T-helper 2 cell treated with Interferon-gamma antibody and Interleukin-4, amounts not matched to agents 100 ng/mL and 5 ng/mL, for 36 hours (primary cell): ENCODE measurements at regions not wholly inside any gene's neighbourhood (a gene's known extent, or its start where the extent isn't known, plus 50 kb on each side); places are given as distances from the start of the nearest gene placed in this dataset.
"Not testable (repeated sequence)": the region's sequence is repeated elsewhere in the genome, so short reads cannot be mapped to it uniquely, and the experiment has no call there.

Experiments
- intact Hi-C: fragments of 100-400 bp; cut with micrococcal nuclease; formaldehyde crosslinking; loops from one replicate; pipeline ENCODE4 v1.15.1; 2023

DNA sequence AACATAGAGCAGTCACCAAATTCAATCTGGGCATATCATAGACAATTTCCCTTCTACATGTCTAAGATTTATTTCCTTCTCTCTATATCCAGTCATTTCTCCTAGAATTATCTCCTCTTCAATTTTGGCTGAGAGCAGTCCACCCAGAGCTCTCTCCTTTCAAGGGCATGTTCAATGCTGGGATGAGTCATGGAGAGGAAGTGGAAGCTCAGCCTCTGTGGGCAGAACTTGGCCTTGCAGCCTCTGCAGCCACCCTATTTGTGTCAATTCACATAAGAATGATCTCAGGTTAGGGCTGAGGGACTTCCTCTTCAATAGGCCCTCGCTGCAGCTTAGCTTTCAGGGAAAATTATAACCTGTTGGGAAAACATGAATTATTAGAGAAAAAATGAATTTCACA is 560.8 kb downstream of the POM121L12 start:
- intact Hi-C loops = no loop called here

DNA sequence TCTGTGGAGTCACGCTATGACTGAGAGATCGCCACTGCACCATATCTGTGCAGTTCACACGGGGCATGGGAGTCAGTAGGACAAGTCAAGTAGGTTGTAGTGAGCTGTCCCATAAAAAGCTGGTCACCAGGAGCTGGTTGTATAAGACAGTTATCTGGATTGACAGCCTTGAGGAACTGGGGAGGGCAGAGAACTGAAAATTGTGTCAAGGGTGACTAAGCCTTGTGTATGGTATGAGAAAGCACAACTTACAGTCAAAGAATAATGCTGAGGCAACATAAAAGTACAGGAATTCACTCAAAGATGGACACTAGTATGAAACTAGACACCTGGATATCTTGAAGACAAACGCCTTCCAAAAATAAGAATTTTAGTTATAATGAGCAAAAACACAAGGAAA is 564.9 kb downstream of the POM121L12 start:
- intact Hi-C loops = no loop called here

DNA sequence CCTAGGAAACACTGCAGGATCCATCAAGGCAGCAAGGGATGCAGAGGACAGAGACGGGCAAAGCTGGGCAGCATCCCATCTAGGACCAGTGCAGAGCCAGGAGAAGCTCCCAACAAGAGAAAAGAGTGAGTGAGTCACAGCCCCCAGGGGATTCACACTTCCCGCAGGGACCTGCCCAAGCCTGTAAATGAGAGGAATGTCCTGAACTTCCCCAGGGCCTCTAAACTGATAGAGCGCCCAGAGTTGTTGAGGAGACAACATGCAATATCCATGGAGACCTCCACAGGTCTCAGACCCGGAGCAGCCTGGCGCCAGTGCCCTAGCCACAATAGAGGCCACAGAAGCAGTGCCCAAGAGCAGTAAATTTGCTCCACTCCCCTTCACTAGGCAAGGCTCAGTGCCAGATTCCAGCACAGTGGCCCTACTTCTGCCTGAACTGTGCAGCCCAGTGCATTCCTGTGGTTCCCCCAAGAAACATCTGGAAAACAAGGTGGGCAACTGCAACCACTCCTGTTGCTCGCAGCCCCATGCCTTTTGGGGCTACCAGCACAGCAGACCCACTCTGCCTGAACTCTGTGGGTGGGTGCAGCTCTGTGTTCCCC is 567.5 kb downstream of the POM121L12 start:
- intact Hi-C loops = no loop called here

DNA sequence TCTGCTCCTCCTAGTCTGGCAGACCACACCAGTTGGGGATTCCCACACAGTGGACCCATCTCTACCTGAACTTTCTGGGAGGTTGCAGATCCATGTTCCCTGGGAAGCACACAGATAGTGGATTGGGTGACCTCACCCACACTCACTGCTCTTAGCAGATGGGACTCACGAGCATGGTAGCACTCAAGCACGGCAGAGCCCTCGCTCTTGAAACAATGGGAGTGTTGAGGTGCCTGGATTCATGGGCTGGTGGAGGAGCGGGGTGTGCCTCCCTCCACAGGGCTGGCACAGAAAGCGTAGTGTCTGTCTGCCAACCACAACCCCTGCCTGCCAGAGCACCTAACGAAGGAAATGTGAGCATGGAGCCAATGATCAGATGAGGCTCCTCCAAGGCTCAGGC is 568.0 kb downstream of the POM121L12 start:
- intact Hi-C loops = no loop called here

DNA sequence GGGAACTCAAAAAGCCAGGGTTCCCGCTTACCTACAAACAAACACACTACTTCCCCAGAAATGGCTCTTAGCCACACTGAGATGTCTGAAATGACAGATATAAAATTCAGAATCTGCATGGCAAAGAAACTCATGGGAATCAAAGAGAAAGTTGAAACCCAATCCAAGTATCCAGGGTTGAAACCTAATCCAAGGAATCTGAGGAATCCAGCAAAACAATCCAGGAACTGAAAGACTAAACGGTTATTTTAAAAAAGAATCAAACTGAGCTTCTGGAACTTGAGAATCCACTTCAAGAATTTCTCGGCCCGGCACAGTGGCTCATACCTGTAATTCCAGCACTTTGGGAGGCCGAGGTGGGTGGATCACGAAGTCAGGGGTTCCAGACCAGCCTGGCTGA is 568.8 kb downstream of the POM121L12 start:
- intact Hi-C loops = no loop called here

DNA sequence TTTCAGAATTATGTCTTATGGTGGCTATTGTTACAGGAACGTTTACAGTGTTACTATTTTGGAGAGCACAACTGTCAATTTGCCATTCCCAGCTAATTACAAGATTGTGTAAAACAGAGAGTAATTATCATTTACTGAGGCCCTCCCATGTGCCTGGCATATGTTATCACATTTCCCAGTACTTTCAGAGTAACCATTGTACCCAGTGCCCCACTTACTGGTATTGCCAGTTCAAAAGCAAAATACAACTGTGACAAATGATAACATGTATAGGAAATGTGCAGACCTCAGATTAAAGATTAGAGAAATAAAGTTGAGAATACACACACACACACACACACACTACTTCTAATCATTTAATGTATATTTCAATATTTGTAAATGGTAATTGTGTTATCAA is 572.5 kb downstream of the POM121L12 start:
- intact Hi-C loops = no loop called here

DNA sequence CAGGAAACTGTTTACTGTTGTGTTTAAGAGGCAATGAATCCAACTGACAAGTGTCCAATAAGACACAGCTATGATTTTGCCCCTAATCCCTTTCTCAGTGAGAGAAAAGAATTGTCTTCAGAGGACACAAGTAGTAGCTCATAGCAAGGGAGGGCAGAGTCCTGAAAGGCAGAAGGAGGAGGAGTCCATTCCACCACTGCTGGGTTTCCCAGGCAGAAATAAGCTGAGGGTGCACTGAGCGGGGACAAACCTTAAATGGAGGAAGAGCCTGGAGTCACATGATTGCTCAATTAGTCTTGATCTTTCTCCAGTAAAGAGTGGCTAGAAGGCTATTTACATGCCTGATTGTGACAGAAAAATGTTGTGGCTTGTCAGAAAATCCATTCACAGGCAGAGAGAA is 573.8 kb downstream of the POM121L12 start:
- intact Hi-C loops = no loop called here

DNA sequence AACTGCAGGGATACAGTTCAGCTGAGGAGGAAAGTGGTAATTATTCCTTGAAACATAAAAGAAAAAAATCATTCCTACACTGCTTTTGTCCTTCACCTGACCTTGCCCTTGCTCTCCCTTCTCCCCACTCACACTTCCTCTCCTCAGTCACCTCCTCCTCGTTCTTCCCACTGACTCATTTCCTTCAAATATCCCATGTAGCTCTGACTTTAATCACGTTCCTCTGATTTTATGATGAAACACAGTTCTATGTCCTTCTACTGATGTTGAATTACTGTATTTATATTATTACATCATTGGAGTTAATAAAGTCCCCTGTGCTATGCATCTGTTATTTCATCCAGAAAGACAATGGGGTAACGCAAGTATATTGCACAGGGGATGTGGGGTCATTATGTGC is 575.6 kb downstream of the POM121L12 start:
- intact Hi-C loops = no loop called here

DNA sequence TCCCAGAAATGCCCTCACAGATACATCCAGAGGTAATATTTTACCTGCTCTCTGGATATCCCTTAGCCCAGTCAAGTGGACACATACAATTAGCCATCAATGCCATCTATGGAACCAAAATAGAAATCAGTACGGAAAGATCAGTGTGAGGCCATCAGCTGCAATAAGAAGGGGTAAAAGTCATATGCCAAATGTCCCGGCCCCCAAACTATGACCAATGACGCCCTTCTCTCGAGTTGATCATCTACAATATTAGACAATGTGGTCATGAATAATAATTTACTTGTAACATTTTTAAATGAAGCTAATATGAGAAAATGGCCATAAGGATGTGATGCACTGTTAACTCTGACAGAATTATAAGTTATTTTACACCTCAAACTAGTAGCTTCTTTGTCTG is 588.9 kb downstream of the POM121L12 start:
- intact Hi-C loops = no loop called here

DNA sequence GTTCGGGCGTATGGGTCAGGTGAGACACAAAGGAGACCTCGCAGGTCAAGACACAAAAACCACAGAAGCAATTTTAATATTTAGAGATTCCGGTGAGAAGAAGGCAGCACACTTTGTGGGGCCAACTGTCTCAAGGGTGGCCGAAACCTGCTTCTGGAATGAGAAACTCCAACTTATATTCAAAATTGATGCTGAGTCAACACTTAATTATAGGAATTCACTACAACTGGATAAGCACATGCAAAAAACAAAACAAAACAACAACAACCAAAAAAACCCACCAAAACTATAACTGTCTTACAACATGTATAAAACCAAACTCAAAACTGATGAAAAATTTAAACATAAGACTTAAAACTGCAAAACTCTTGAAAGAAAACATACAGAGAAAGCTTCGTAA is 593.3 kb downstream of the POM121L12 start:
- intact Hi-C loops = no loop called here

DNA sequence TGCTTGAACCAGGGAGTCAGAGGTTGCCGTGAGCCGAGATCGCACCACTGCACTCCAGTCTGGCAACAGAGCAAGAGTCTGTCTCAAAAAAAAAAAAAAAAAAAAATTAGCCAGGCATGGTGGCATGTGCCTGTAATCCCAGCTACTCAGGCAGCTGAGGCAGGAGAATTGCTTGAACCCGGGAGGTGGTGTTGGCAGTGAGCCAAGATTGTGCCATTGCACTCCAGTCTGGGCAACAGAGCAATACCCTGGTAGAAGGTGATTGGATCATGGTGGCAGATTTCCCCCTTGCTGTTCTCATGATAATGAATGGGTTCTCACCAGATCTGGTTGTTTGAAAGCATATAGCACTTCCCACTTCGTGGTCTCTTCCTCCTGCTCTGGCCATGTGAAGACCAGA is 599.8 kb downstream of the POM121L12 start:
- intact Hi-C loops = not testable (repeated sequence)

DNA sequence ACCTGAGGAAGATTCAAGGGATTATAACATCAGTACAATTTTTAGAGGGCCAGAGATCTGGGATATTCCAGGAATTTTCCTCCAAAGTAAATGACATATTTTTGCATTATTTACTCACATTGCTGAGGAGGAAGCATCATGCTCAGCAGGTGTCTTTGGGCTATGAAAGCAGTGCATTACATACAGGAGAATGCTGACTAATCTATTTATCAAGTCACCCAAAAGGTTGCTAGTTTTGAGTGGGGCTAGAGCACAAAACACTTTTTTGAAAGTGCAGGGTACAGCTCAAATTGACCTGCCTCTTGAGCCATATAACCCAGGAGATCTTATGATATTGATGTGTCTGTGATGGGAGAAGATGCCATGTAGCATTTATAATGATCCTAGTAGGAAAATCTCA is 603.1 kb downstream of the POM121L12 start:
- intact Hi-C loops = no loop called here

DNA sequence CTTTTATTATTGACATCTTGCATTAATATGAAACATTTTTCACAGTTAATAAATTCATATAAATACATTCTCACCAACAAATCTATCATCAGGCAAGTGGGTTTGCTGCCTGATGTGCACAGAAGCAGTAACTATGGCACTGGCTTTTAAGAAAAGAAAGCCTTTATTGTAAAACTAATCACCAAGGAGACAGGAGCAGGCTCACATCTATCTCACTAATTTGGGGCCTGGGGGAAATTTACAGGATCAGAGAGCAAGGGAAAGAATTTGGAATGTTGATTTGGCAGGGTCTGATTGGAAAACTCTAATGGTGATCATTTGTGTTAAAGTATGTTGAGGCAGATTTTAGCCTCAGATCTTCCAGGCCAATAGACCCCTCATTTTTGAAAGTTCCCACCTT is 605.7 kb downstream of the POM121L12 start:
- intact Hi-C loops = no loop called here

DNA sequence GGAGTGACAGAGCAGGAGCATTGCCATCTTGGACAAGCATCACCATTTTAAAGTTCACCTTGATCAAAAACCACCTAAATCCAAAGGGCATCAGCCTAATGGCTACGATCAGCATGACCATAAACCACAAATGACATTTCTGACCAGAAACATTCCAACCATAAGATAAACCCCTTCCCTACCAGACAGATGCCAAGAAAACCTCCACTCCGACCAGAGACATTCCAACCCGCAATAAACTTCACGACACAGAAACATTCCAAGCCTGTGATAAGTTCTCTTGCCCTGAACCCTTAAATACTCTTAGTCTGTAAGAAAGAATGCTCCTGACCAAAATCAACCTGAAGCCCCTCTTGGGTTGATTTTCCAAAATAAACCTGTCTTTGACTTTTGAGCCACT is 606.9 kb downstream of the POM121L12 start:
- intact Hi-C loops = no loop called here

DNA sequence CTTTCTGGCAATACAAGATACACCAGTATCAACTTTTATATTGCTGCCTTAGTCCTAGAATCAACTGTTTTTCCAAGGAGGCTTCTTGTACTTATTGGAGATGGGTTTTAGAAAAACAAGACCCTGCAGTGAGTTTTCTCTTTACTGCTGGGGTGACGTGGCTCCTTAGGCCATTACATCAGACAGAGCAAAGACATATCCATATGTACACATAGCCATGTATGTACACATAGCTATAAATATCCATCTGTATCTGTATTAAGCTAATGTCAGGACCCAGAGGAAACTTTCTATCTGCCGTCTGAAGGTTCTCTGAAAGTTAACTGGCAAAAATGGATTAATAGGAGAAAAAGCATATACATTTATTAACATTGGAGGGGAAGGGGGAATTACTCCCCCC is 607.4 kb downstream of the POM121L12 start:
- intact Hi-C loops = no loop called here

DNA sequence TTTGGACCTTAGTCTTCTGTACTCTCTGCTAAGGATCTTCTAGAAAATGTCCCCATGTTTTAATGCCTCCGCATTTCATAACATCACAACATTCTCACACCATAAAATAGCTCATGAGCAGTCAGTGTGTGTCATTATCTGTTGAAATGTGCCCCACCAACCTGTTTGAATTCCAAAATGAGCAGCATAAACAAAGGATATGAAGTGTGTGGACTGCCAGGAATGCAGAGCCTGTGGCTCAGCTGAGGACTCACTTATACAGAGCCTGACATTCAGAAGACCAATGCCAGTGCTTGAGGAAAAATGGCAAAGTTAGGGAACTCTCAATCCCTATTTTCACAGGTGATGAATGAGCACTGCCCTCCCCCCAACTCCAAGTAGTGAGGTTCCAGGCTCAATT is 621.4 kb downstream of the POM121L12 start:
- intact Hi-C loops = no loop called here

DNA sequence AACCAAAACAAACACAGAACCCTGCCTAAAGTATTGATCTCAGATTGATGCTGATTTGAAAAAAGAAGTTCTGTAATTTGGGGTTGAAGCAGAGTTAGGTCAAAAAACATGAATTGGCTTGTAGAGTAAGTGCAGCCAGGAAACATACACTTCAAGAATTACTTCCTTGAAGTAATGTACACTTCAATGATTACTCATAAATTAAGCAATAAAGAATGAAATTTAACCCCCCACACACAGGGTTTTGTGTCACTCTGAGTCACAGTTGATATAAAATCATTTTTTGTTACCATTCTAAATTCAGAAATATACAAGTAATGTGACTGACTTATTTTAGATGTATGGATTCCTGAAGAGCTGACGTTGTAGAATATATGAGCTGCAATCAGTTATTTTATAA is 622.2 kb downstream of the POM121L12 start:
- intact Hi-C loops = no loop called here

DNA sequence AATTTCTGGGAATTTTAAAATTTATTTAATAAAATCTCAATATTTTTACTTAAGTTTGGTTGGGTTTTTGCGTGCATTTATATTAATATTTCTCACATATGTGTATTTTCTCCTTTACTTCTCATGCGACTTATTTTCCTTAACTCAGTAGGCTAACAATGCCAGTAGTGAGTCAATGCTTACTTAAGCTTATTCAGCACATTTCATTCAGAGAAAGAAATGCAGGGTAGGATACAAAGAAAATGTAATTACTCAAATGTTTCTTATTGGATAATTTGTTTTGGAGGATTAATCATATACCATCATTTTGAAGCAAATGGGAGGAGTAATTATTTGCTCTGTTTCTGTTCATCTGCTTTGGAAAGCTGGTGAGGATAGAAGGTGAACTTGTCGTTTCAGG is 623.5 kb downstream of the POM121L12 start:
- intact Hi-C loops = no loop called here

DNA sequence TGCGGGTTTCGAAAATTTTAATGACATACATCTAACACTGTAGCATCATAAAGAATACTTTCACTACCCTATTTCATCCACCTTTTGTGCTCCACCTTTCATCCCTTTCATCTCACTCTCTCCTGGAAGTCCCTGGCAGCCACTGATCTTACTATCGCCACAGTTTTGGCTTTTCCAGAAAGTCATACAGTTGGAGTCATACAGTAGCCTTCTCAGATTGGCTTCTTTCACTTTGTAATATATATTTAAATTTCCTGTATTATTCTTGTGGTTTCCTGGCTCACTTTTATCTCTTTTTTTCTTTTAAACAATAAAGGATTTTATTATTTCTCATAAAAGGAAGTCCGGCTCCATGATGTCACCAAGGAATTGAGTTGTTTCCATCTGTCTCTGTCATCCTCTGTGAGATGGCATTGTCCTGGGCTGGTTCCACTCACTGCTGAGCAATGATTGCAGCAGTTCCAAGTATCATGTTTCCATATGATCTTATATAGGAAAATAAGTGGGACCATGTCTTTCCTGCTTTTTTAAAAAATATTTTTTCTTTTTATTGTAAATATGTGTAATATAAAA is 626.3 kb downstream of the POM121L12 start:
- intact Hi-C loops = no loop called here

DNA sequence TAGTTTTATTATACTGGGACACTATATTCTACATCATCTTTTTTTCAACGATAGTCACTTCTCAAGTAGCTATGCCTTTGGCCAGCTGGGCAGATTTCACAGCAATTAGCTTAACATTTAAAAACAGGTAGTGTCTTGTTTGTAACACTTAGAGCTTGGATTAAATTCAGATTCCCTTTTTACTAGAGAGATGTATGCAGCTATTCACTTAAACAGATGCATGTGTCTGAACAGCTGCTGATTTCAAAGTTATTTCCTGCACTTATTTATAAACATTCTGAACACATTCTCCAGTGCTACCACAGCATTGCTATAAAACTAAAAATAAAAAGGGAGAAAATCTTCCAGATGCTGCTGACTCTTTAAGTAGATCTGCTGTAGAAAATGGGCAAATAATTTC is 637.2 kb downstream of the POM121L12 start:
- intact Hi-C loops = no loop called here

DNA sequence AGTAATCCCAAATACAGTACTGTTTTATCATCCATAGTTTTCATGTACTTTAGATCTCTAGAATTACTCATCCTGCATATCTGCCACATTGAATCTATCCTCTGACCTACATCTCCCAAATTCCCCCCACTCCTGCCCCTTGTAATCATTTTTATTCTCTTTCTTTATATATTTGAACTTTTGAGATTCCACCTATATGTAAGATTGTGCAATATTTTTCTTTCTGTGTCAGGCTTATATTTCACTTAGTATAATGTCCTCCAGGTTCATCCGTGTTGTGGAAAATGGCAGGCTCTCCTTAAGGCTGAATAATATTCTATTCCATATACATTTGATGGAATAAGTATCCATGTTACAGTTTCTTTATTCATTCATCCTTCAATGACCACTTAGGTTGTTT is 640.4 kb downstream of the POM121L12 start:
- intact Hi-C loops = no loop called here

DNA sequence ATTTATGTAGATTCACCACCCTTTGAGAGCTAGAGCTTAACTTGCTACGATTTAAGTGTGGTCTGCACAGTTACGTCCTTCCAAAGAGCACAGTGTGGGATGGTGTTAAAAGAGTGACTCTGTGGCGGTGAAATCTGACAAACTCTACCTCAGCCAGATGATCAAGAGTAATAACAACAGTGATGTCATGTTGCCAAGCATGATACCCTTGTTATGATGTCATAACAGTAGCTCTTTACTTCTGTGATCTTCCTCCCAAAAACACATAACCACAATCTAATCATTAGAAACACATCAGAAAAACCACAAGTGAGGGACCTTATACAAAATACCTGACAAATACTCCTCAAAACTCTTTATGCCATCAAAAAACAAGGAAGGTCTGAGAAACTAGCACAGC is 649.3 kb downstream of the POM121L12 start:
- intact Hi-C loops = no loop called here

DNA sequence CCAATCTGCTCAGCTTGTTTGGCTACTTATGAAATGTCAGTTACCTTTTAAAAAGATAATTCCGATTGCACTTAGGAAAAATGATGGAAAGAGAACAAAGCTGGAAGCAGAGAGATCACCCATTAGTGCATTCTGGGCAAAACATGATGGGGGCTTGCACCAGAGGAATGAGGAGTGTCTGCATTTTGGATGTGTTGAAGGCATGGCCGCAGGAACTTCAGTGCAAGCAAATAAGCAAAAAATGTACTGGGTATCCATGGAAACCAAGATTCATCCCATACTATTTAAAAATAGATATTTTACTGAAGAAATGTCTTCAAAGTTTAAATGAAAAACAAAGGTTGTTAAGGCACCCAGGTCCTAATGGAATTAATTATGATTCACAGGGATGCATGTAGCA is 655.0 kb downstream of the POM121L12 start:
- intact Hi-C loops = no loop called here

DNA sequence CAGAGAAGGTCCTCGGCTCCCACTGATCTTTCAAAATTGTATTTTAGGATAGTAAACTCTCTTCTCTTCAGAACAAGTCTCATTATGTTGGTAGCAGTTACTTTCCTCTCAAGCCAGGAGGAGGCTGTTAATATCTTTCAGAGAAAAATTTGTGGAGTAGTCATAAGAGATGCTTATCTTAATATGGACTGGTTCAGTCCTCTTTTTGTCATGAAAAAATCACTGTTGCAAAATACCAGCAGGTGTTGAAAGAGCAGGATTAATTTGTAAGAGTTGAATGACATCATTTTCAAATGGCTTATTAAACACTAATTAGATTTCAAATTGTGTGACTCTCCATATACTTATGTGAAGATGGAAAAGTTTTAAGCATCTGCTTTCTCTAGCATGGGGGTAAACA is 662.5 kb downstream of the POM121L12 start:
- intact Hi-C loops = no loop called here
